Activated naive CD4-positive, alpha-beta T cell treated with anti-CD3 and anti-CD28 coated beads for 36 hours (primary cell): ENCODE measurements at regions not wholly inside any gene's neighbourhood (a gene's known extent, or its start where the extent isn't known, plus 50 kb on each side); places are given as distances from the start of the nearest gene placed in this dataset.

Source experiments
- CTCF ChIA-PET: fragments of 350-600 bp; sonication (Branson Sonifier 250); formaldehyde crosslinking; loops from one replicate; lab custom pipeline; 2021; ENCODE audit warnings: antibody characterized with exemption; lab: Charles Lee
- DNase-seq: peaks from one replicate; pipeline ENCODE4 v3.0.0-alpha.2; 2020
- H3K27ac Mint-ChIP-seq: one replicate; pipeline ENCODE4 v1.8.0; 2021; ENCODE audit warnings: mild to moderate bottlenecking, mixed read lengths
- H3K27me3 Mint-ChIP-seq: one replicate; pipeline ENCODE4 v1.8.0; 2021; ENCODE audit warnings: low read depth, mixed read lengths
- H3K36me3 Mint-ChIP-seq: one replicate; pipeline ENCODE4 v1.8.0; 2021; ENCODE audit warnings: low read depth, mixed read lengths
- H3K4me1 Mint-ChIP-seq: one replicate; pipeline ENCODE4 v1.8.0; 2021; ENCODE audit warnings: low read depth, mixed read lengths
- H3K4me3 Mint-ChIP-seq: one replicate; pipeline ENCODE4 v1.8.0; 2021; ENCODE audit warnings: mild to moderate bottlenecking, moderate library complexity, mixed read lengths
- H3K9me3 Mint-ChIP-seq: one replicate; pipeline ENCODE4 v1.8.0; 2021; ENCODE audit warnings: mixed read lengths
- intact Hi-C: fragments of 100-400 bp; cut with micrococcal nuclease; formaldehyde crosslinking; loops from one replicate; pipeline ENCODE4 v1.15.1; 2023

GRCh38 chr2:216284708-216285107, 87.6 kb downstream of the MARCHF4 start:
- DNase-seq, result no peak
- Mint-ChIP-seq H3K27ac (no peak overlapping the region), H3K27me3 (no peaks in the 10 kb centered on the region), H3K4me1 (peaks cover 2% of the 10 kb centered on the region), H3K9me3 (no peaks in the 10 kb centered on the region), H3K36me3 (no peaks in the 10 kb centered on the region), H3K4me3 (no peak overlapping the region)
- CTCF ChIA-PET, result interaction anchor here (0.9 kb wide), 1 partner anchor 13 kb away, joined by 4 read pairs; no protein-coding TSS in a partner anchor
- intact Hi-C loops, result loop anchor here (5.0 kb wide), 1 partner anchor 62 kb away; no protein-coding TSS in a partner anchor

DNA sequence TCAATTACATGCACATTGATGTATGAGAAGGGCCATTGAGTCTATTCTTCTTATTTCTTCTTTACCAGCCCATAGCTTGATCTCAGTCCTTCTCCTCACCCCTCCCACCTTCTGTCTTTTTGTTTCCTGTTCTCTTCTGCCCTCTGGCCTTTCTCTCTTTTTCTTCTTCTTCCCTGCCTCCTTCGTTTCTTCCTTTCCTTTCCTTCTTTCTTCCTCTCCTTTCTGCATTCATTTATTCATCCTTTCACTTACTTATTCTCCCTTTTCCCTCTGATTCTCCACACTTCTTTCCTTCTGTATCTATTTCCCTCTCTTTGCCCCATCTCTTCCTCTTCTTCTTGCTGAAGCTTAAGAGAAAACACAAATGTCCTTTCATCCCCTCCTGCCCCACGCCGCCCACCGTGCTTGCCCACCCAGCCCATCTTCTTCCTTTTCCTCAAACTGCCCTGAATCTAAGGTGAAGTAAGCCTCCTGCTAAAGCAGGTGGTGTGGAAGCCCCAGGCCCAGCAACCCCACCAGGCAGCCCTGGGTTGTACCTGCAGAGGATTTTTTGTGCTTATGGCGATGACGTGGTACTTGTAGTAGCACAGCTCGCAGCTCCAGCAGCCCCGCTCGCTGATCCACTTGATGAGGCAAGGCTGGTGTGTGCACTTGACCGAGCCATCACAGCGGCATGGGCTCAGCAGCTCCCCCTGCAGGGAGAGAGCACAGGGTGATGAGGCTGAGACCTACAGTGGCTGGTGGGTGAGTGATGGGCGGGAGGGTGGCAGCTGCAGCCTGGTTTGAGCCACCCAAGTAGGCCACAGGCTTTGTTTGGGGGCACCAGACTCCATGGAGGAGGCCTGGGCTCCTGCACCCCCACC, 89.0 kb downstream of the MARCHF4 start:
- H3K9me3 Mint-ChIP-seq, result no peaks in the 10 kb centered on the region
- no peak overlapping the region for H3K4me3 Mint-ChIP-seq
- no peak overlapping the region for H3K27ac Mint-ChIP-seq
- peaks cover 2% of the 10 kb centered on the region for H3K4me1 Mint-ChIP-seq
- intact Hi-C loops, result loop anchor here (5.0 kb wide), 1 partner anchor 61 kb away; no protein-coding TSS in a partner anchor
- H3K36me3 Mint-ChIP-seq, result no peaks in the 10 kb centered on the region
- CTCF ChIA-PET, result no interaction called here
- peak; percentile 35 for DNase-seq
- H3K27me3 Mint-ChIP-seq, result no peaks in the 10 kb centered on the region

DNA sequence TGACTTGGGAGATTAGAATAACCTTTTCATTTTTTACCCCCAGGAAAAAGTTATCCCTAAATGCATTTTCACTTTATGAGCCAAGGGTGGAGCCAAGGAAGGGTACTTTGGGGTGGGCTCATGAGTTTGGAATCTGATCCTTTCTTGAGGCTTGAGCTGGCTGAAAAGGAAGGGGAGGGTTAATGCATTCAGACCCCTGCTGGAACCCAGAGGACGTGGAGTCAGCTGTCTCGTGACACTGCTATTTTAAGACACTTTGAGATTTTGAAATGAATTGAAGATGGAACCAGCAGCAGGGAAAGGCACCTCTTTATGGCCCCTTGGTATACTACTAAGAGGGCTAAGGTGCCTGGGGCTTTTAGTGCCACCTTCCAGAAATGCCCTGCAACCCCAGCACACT, 90.4 kb downstream of the MARCHF4 start:
- Mint-ChIP-seq H3K9me3 (no peaks in the 10 kb centered on the region), H3K27ac (no peak overlapping the region)
- CTCF ChIA-PET, result interaction anchor here (0.6 kb wide), 1 partner anchor 46 kb away, joined by 3 read pairs; no protein-coding TSS in a partner anchor

GRCh38 chr2:216281316-216281715, 91.0 kb downstream of the MARCHF4 start:
- H3K27ac Mint-ChIP-seq, result no peak overlapping the region
- intact Hi-C loops, result loop anchor here (5.0 kb wide), 1 partner anchor 59 kb away; no protein-coding TSS in a partner anchor
- H3K36me3 Mint-ChIP-seq, result no peaks in the 10 kb centered on the region
- no peaks in the 10 kb centered on the region for H3K9me3 Mint-ChIP-seq
- H3K27me3 Mint-ChIP-seq, result no peaks in the 10 kb centered on the region
- CTCF ChIA-PET, result no interaction called here
- no peak for DNase-seq
- no peaks in the 10 kb centered on the region for H3K4me1 Mint-ChIP-seq
- no peak overlapping the region for H3K4me3 Mint-ChIP-seq

More for the DNA sequence above, 90.4 kb downstream of the MARCHF4 start:
- H3K4me1 Mint-ChIP-seq, result peaks cover 1% of the 10 kb centered on the region
- intact Hi-C loops, result loop anchor here (5.0 kb wide), 1 partner anchor 60 kb away; no protein-coding TSS in a partner anchor
- no peaks in the 10 kb centered on the region for H3K27me3 Mint-ChIP-seq
- DNase-seq, result no peak
- H3K36me3 Mint-ChIP-seq, result no peaks in the 10 kb centered on the region
- H3K4me3 Mint-ChIP-seq, result no peak overlapping the region

GRCh38 chr2:216279459-216279858, 92.8 kb downstream of the MARCHF4 start:
- intact Hi-C loops, result no loop called here
- Mint-ChIP-seq H3K27me3 (no peaks in the 10 kb centered on the region), H3K36me3 (no peaks in the 10 kb centered on the region), H3K9me3 (no peaks in the 10 kb centered on the region), H3K4me3 (no peak overlapping the region), H3K27ac (no peak overlapping the region), H3K4me1 (no peaks in the 10 kb centered on the region)
- DNase-seq, result no peak
- CTCF ChIA-PET, result no interaction called here

- Mint-ChIP-seq H3K9me3 (no peaks in the 10 kb centered on the region), H3K27me3 (no peaks in the 10 kb centered on the region), H3K4me1 (no peaks in the 10 kb centered on the region), H3K36me3 (no peaks in the 10 kb centered on the region), H3K4me3 (no peak overlapping the region), H3K27ac (no peak overlapping the region)
- intact Hi-C loops, result no loop called here
- CTCF ChIA-PET, result no interaction called here
- no peak for DNase-seq
These were observed 93.3 kb downstream of the MARCHF4 start for GRCh38 chr2:216279031-216279430.

DNA sequence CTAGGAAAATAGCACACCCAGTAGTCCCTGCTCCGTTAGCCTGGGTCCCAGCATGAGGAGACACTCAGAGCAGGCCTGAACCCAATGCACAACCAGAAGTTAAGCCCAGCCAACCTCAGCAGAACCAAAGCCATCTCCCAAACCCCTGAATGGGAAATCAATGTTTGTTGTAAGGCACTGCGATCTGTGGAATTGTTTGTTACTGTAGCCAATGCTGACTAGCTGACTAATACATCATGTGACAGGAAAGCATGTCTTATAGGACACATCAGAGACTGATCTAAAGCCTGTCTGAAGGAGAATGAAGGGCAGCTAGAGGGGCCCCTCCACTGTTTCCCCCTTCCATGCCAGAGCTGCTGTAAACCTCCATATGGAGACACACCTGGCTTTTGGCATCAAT, 96.4 kb downstream of the MARCHF4 start:
- DNase-seq, result no peak
- Mint-ChIP-seq H3K4me3 (no peak overlapping the region), H3K36me3 (no peaks in the 10 kb centered on the region), H3K27me3 (no peaks in the 10 kb centered on the region), H3K9me3 (no peaks in the 10 kb centered on the region), H3K4me1 (no peaks in the 10 kb centered on the region), H3K27ac (no peak overlapping the region)
- CTCF ChIA-PET, result interaction anchor here (1.4 kb wide), 1 partner anchor 9 kb away, joined by 3 read pairs; no protein-coding TSS in a partner anchor
- intact Hi-C loops, result no loop called here

- Mint-ChIP-seq H3K4me3 (no peak overlapping the region), H3K36me3 (no peaks in the 10 kb centered on the region), H3K27me3 (no peaks in the 10 kb centered on the region), H3K9me3 (no peaks in the 10 kb centered on the region), H3K4me1 (no peaks in the 10 kb centered on the region), H3K27ac (no peak overlapping the region)
- intact Hi-C loops, result no loop called here
- CTCF ChIA-PET, result no interaction called here
- no peak for DNase-seq
These were observed 98.0 kb downstream of the MARCHF4 start for GRCh38 chr2:216274194-216274840.

DNA sequence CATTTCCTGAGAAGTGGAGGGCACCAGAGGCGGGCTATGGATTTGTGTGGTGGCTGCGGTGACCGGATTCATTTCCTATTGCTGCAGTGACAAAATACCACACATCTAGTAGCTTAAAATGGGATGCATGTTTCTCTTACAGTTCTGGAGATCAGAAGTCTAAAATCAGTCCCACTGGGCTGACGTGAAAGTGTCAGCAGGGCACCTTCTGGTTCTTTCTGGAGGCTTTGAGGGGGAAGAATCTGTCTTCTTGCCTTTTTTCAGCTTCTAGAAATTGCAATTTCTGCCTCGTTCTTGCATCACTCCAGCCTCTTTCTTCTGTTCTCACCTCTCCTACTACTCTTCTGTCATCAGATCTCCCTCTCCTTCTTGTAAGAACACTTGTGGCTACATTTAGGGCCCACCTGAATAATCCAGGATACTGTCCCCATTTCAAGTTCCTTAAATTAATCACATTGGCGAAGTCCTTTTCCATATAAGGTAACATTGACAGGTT, 111.2 kb downstream of the MARCHF4 start:
- no peak overlapping the region for H3K27ac Mint-ChIP-seq
- H3K36me3 Mint-ChIP-seq, result no peaks in the 10 kb centered on the region
- no peak for DNase-seq
- CTCF ChIA-PET, result interaction anchor here (0.6 kb wide), 1 partner anchor 9 kb away, joined by 8 read pairs; no protein-coding TSS in a partner anchor
- H3K27me3 Mint-ChIP-seq, result no peaks in the 10 kb centered on the region
- intact Hi-C loops, result no loop called here
- no peaks in the 10 kb centered on the region for H3K9me3 Mint-ChIP-seq
- no peak overlapping the region for H3K4me3 Mint-ChIP-seq
- no peaks in the 10 kb centered on the region for H3K4me1 Mint-ChIP-seq

DNA sequence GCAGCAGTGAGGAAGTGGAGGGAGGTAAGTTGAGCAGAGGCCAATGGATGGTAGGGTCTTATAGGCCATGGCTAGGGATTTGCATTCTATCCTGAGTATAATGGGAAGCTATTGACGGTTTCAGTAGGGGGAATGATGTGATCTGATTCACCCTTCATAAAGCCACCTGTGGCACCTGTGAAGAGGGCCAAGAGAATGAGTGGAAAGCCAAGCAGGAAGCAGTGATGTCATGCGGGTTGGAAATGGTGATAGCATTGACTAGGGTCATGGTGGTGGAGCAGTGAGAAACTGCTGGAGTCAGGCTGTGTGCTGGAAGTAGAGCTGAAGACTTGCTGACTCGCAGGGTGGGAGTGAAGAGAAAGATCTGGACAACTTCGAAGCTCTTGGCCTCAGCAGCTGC, 111.7 kb downstream of the MARCHF4 start:
- CTCF ChIA-PET, result interaction anchor here (0.6 kb wide), 1 partner anchor 9 kb away, joined by 8 read pairs; no protein-coding TSS in a partner anchor
- no peaks in the 10 kb centered on the region for H3K36me3 Mint-ChIP-seq
- intact Hi-C loops, result no loop called here

DNA sequence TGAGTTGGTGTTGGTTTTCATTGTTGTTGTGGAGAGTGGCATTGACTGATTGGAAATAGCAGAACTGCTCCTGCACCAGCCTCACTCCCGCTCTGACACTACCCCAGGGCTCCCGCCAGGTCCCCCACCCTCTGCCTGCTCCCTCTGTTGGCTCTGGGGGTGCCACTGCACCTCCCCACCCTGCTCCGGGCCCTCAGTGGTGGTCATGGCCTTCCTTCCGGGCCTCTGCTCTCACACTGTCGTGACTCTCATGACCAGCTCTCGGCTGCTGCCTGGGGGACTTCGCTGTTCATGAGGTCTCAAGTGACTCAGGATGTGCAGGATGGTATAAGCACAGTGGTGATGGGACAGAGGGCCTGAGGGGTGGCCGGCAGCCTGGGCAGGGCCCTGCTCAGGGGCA, 113.2 kb downstream of the MARCHF4 start:
- Mint-ChIP-seq H3K4me3 (no peak overlapping the region), H3K9me3 (no peaks in the 10 kb centered on the region), H3K36me3 (no peaks in the 10 kb centered on the region), H3K27me3 (no peaks in the 10 kb centered on the region), H3K27ac (no peak overlapping the region), H3K4me1 (no peaks in the 10 kb centered on the region)
- no peak for DNase-seq
- CTCF ChIA-PET, result no interaction called here
- intact Hi-C loops, result no loop called here

More for the DNA sequence above, 111.7 kb downstream of the MARCHF4 start:
- no peak for DNase-seq
- Mint-ChIP-seq H3K27me3 (no peaks in the 10 kb centered on the region), H3K4me3 (no peak overlapping the region), H3K9me3 (no peaks in the 10 kb centered on the region), H3K4me1 (no peaks in the 10 kb centered on the region), H3K27ac (no peak overlapping the region)

DNA sequence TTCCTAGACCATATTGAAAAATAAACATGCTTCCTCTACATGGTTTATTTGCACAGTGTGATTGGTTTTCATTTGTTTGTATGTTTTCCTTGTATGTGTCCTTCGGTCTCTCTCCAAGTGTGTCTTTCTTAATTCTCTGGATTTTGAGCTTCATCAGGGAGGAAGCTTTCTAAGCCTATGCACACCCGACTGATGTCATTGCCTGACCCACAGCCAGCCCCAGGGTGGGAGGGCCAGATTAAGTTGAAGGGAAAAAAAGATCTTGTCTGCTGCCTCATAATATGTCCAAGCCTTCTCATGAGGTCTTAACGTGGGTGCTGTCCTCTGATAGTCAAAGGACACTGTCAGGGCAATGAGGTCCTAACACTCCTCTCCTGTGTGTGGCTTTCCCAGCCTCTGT, 115.2 kb downstream of the MARCHF4 start:
- Mint-ChIP-seq H3K9me3 (no peaks in the 10 kb centered on the region), H3K36me3 (no peaks in the 10 kb centered on the region), H3K27me3 (no peaks in the 10 kb centered on the region), H3K27ac (no peak overlapping the region), H3K4me1 (no peaks in the 10 kb centered on the region), H3K4me3 (no peak overlapping the region)
- no peak for DNase-seq
- intact Hi-C loops, result no loop called here
- CTCF ChIA-PET, result interaction anchor here (0.7 to 0.9 kb wide), 2 partner anchors 35 to 216 kb away, joined by 3 read pairs; no protein-coding TSS in a partner anchor
